H1 (cell line): ENCODE measurements at regions not wholly inside any gene's neighbourhood (a gene's known extent, or its start where the extent isn't known, plus 50 kb on each side); places are given as distances from the start of the nearest gene placed in this dataset.

Experiments
- BACH1 ChIP-seq: IDR thresholded peaks from 2 replicates; pipeline ENCODE4 v1.6.1; 2012; ENCODE audit warnings: low read length, improper control_type of control experiment
- CTBP2 ChIP-seq: IDR thresholded peaks from 2 replicates; pipeline ENCODE4 v1.7.0; 2011; ENCODE audit warnings: borderline replicate concordance, mild to moderate bottlenecking, moderate library complexity, mixed read lengths, low read length; ENCODE audit not compliant: insufficient read depth, insufficient read length
- GABPA ChIP-seq: IDR thresholded peaks from 2 replicates; pipeline ENCODE4 v1.6.1; 2011; ENCODE audit warnings: mild to moderate bottlenecking, low read length, moderate library complexity, borderline replicate concordance; ENCODE audit not compliant: insufficient read depth
- KDM5A ChIP-seq: fragments of 200-600 bp; IDR thresholded peaks from 2 replicates; pipeline ENCODE4 v1.7.1; 2012; ENCODE audit warnings: mild to moderate bottlenecking, low read length, inconsistent platforms, mixed read lengths
- PHF8 ChIP-seq: fragments of 200-600 bp; sonication (generic); conservative IDR thresholded peaks from 2 replicates; pipeline ENCODE4 v1.7.1; 2012; ENCODE audit warnings: low read depth, mild to moderate bottlenecking, inconsistent platforms, low read length, moderate library complexity
- SIN3A ChIP-seq, 2 experiments: IDR thresholded peaks in 1 of 2; conservative IDR thresholded peaks in 1 of 2; 2 replicates each; pipeline ENCODE4 v1.6.1; 2011 to 2012; ENCODE audit warnings: low read length in 2 of 2, improper control_type of control experiment in 1 of 2, low read depth in 1 of 2, mild to moderate bottlenecking in 1 of 2

GRCh38 chr13:27673911-27674310 lies 52.2 kb downstream of the POLR1D start (continued):
- TF ChIP-seq SIN3A (conservative IDR thresholded peaks at IDR 0.05 in 1 of 2, IDR thresholded peaks at IDR 0.05 in 1 of 2; ENCODE audit: low read depth in 1 of 2, low read length in 2 of 2): no peak
- TF ChIP-seq PHF8: no peak
- no peak for TF ChIP-seq BACH1
- TF ChIP-seq KDM5A: no peak
- TF ChIP-seq GABPA: no peak
- TF ChIP-seq CTBP2: no peak
